GM19452 (cell line): ENCODE measurements at regions not wholly inside any gene's neighbourhood (a gene's known extent, or its start where the extent isn't known, plus 50 kb on each side); places are given as distances from the start of the nearest gene placed in this dataset.
"Not testable (repeated sequence)": the region's sequence is repeated elsewhere in the genome, so short reads cannot be mapped to it uniquely, and the experiment has no call there.

Experiments
- ATAC-seq: cut with Tn5 transposase; IDR thresholded peaks from one replicate; pipeline ENCODE4 v1.9.1; 2021; ENCODE audit not compliant: unreplicated experiment

GRCh38 chr9:82433290-82433931, 444.8 kb downstream of the SPATA31D1 start:
- not testable (repeated sequence) for ATAC-seq

DNA sequence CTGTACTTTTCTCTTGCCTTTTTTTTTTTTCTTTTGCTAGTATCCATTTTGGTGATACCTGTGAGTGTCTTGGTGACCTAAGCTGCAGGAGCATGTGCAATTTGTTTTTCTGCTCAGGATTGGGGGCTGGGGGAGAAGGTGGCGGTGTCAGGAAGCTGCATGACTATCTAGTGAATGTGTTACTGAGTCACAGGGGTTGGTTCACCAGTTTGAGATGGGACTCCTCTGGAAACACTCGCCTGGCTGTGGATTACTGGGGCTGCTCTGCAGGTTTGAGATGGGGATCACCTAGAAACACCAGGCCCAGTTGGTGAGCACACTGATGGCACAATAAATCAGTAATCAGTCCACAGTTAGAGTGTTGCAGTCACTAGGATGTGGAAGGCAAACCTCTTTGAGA, 447.9 kb downstream of the SPATA31D1 start:
- ATAC-seq = no peak

DNA sequence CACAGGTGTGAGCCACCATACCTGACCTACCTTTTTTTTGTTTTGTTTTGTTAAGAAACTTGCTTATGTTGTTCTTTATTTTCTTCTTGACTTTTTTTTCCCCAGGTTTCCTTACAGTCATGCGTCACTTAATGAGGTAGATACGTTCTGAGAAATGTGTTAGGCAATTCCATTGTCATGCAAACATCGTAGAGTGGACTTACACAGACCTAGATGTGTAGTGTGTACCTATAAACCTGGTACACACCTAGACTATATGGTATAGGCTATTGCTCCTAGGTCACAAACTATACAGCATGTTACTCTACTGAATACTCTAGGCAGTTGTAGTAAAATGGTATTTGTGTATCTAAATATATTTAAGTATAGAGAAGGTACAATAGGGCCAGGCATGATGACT, 448.6 kb downstream of the SPATA31D1 start:
- ATAC-seq = not testable (repeated sequence)

GRCh38 chr9:82438581-82438980, 450.0 kb downstream of the SPATA31D1 start:
- no peak for ATAC-seq

GRCh38 chr9:82443312-82443711, 454.7 kb downstream of the SPATA31D1 start:
- no peak for ATAC-seq

DNA sequence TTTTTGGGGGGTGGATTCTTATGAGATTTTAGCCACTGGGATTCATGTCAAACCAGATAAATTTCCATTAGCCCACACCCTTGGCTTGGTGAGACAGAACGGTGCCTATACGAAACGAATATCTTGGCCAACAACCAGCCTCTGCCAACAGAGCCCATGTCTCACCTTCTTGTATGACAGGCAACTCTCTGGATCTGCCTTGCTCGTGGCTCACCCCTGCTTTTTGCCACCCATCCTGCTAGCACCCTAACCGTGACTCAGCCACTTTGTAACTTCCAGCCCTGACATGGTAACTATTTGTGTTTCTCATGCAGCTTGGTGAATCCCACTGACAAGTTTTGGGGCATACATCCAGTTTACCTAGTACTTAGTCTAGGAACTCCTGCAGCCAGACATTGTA, 457.0 kb downstream of the SPATA31D1 start:
- ATAC-seq = no peak

- ATAC-seq = no peak
These were observed 458.8 kb downstream of the SPATA31D1 start for GRCh38 chr9:82447343-82447742.

DNA sequence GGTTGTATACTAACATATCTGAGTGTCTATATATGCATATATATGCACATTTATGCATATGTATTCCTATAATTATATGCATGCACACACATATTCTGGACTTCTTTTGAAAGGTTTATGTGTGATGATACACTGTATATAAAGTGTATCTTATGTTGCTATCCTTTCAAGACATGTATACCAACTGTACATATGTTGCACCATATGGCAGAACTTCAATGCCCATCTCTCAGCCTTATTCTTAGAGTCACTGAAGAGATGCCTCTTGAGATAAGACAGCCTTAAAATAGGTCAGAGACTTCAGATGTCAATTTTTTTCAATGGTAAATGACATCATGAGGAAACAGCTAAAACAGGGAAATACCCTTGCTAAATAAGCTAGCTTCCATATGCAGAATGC, 461.4 kb downstream of the SPATA31D1 start:
- ATAC-seq = no peak

DNA sequence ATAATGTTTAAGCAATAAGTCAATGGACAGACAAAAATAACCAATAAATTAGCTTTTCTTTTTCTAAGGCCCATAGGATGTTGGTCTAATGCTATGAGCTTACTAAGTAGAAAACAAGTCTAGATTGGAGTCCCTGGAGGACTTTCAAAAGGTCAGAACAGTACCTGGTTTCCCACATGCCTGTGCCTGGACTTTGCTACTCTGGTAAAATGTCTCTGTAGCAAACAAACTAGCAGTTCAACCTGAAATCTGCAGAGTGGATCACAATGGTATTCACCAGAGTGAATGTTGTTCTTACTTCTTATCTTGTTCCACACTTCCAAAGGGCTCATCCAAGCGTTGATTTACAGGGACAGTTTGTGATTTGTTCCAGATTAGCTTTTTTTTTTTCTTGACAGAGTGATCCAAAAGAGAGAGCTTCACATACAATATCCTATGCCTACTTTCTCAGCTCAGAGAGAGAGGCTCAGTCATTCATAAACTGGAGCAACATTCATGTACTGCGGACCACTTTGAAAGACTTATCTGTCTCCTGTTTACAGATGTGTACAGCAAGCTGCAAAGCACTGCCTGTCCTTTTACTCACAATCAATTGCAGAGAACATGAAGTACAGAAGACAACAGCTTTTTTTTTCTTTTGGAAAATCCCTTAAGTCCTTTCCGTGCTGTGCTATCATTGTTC, 466.1 kb downstream of the SPATA31D1 start:
- no peak for ATAC-seq

- no peak for ATAC-seq
These were observed 468.1 kb downstream of the SPATA31D1 start for GRCh38 chr9:82456642-82457041.

GRCh38 chr9:82457298-82457697, 468.7 kb downstream of the SPATA31D1 start:
- no peak for ATAC-seq

- no peak for ATAC-seq
These were observed 469.3 kb downstream of the SPATA31D1 start for GRCh38 chr9:82457891-82458290.

DNA sequence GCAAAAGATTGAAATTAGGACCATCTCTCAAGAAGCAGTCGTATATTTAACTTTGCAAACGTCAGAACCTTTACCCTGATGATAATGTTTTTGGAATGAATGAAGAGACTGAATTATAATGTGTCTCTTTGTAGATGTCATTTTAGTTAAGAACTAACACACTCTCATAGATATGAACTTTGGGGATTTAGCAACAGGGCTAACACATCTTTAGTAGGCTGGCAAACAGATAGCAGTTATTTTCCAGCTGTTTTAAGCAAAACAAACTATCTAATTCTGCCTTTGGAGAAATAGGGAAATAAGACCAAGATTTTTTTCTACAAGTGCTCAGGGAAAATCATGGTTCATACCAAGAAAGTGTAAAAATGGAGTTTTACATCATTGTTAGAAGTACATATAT, 469.7 kb downstream of the SPATA31D1 start:
- ATAC-seq = no peak

DNA sequence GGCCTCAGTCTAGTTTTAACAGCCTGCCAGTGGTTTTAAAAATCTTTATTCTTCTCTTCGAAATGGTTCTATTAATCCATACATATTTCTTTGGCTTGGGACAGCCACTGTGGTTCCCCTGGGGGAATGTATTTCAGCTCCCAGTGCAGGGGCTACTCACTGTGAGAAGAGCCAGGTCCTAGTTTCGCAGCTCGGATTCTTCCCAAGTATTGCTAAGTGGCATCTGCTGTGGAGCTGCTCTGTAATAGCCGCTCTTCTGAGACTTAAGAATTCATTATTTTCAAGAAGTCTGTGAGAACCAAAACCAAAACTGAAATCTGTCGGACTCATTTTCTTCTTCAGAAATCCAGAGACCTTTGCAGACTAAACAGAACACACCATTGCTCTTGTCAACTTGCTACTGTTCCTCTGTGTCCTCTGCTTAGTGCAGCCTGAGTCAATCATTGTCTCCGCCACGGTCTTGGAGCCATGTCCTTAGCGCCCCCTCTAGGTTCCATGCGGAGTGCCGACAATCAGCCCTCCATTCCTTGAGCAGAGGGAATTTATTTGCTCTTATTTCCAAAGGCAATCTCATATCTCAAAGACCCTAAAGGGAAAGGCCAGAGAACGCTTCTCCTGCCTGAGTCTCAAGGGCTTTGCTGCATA, 478.2 kb downstream of the SPATA31D1 start:
- ATAC-seq = no peak

- ATAC-seq = no peak
These were observed 478.9 kb downstream of the SPATA31D1 start for GRCh38 chr9:82467436-82467835.

DNA sequence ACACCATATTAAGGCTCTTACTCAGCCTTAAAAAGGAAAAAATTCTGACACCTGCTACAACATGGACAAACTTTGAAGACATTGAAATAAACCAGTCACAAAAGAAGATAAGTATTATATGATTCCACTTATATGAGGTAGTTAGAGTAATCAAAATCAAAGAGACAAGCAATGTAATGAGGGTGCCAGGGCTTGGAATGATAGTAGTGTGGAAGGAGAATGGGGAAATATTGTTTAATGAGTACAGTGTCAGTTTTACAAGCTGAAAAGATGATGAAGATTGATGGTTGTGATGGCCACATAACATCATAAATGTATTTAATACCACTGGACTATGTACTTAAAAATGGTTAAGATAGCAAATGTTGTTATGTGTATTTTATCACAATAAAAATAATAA, 485.7 kb downstream of the SPATA31D1 start:
- no peak for ATAC-seq

GRCh38 chr9:82475584-82476301, 487.2 kb downstream of the SPATA31D1 start:
- ATAC-seq = no peak

- ATAC-seq = no peak
These were observed 492.3 kb downstream of the SPATA31D1 start for GRCh38 chr9:82480921-82481320.

- no peak for ATAC-seq
These were observed 499.4 kb downstream of the SPATA31D1 start for GRCh38 chr9:82487935-82488312.

- ATAC-seq = no peak
These were observed 500.0 kb downstream of the SPATA31D1 start for GRCh38 chr9:82488313-82489200.
